ENCODE measurements at regions not wholly inside any gene's neighbourhood (a gene's known extent, or its start where the extent isn't known, plus 50 kb on each side); places are given as distances from the start of the nearest gene placed in this dataset.

DNA sequence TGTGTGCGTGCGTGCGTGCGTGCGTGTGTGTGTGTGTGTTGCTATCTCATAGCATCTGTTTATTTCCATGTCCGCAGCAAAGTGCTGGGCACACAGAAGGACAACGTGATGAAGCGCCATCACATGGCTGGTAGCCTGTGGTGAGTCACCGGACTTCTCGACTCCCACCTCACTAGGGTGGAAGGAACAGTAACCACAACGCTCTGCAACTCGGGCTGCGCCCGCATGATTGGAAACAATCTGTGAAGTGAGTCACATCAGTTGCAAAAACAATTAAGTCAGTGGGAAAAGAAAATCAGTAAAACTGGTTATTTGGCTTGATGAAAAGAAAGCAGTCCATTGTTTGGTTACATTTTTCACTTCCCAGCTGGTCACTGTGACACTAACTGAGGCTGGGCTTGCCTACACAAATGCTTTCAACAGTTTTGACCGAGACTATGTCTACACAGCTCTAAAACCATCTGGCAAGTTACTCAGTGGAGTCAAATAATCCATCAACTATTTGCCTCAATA lies 437.3 kb upstream of the CADM1 start:
- 91 to 93% methylated on average over 8 to 15 of the region's 15 CpGs for WGBS, 2 experiments (ENCODE audit: insufficient coverage in 1 of 2, insufficient read length in 1 of 2)
- no peak overlapping the region for H3K9ac ChIP-seq (ENCODE audit: extremely low read depth, low read length, poor library complexity, severe bottlenecking)

DNA sequence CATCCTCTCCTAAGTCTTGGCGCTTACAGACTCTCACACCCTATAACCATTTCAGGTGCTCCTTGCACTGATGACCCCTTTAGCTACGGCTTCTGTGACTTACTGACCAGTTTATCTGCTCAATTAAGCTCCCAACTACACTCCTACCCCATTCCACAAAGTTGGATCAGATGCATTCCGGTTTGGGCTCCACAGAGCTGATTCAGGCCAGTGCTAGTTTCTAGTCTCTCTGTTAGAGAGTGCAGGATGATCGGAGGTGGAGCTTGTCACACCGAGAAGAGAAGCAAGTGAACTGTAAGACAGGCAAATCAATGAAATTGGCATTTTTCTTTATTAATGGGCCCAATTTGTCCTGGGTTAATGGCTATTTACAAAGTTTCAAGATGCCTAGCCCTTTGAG lies 436.8 kb upstream of the CADM1 start:
- H3K9ac ChIP-seq (ENCODE audit: extremely low read depth, low read length, poor library complexity, severe bottlenecking) = no peak overlapping the region
- no peaks in the 10 kb centered on the region for H3K4me1 Mint-ChIP-seq
- H3K4me3 ChIP-seq (ENCODE audit: low read length) = no peak overlapping the region
- 89 to 100% methylated on average over 5 of the region's 5 CpGs for WGBS, 2 experiments (ENCODE audit: insufficient coverage in 1 of 2, insufficient read length in 1 of 2)
- H3K9me3 ChIP-seq (ENCODE audit: control insufficient read depth, low read length) = no peaks in the 10 kb centered on the region
- no peak for DNase-seq
- no peak overlapping the region for H3K4me3 Mint-ChIP-seq
- TF ChIP-seq, protein P1, sequence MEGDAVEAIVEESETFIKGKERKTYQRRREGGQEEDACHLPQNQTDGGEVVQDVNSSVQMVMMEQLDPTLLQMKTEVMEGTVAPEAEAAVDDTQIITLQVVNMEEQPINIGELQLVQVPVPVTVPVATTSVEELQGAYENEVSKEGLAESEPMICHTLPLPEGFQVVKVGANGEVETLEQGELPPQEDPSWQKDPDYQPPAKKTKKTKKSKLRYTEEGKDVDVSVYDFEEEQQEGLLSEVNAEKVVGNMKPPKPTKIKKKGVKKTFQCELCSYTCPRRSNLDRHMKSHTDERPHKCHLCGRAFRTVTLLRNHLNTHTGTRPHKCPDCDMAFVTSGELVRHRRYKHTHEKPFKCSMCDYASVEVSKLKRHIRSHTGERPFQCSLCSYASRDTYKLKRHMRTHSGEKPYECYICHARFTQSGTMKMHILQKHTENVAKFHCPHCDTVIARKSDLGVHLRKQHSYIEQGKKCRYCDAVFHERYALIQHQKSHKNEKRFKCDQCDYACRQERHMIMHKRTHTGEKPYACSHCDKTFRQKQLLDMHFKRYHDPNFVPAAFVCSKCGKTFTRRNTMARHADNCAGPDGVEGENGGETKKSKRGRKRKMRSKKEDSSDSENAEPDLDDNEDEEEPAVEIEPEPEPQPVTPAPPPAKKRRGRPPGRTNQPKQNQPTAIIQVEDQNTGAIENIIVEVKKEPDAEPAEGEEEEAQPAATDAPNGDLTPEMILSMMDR (conservative IDR thresholded peaks at IDR 0.05) = no peak
- H3K4me1 ChIP-seq (ENCODE audit: control insufficient read depth, insufficient read depth, low read length) = no peaks in the 10 kb centered on the region
- no peak overlapping the region for H3K27ac Mint-ChIP-seq
- H3K36me3 Mint-ChIP-seq (ENCODE audit: low read depth) = no peaks in the 10 kb centered on the region
- peaks cover 29% of the 10 kb centered on the region for H3K27me3 Mint-ChIP-seq (ENCODE audit: insufficient read depth)
- no peak overlapping the region for H3K27ac ChIP-seq (ENCODE audit: low read depth, low read length)
- no peaks in the 10 kb centered on the region for H3K36me3 ChIP-seq (ENCODE audit: control insufficient read depth, insufficient read depth, low read length)
- peaks cover 32% of the 10 kb centered on the region for H3K27me3 ChIP-seq (ENCODE audit: control insufficient read depth, insufficient read depth, low read length, poor library complexity, severe bottlenecking)
- no peaks in the 10 kb centered on the region for H3K9me3 Mint-ChIP-seq

More for the DNA sequence above, 437.3 kb upstream of the CADM1 start:
- H3K9me3 Mint-ChIP-seq = no peaks in the 10 kb centered on the region
- DNase-seq = no peak
- peaks cover 31% of the 10 kb centered on the region for H3K27me3 Mint-ChIP-seq (ENCODE audit: insufficient read depth)
- TF ChIP-seq, protein P1 (conservative IDR thresholded peaks at IDR 0.05) = no peak
- Histone ChIP-seq H3K27ac (ENCODE audit: low read depth, low read length) (no peak overlapping the region), H3K27me3 (ENCODE audit: control insufficient read depth, insufficient read depth, low read length, poor library complexity, severe bottlenecking) (peaks cover 32% of the 10 kb centered on the region), H3K4me3 (ENCODE audit: low read length) (no peak overlapping the region), H3K36me3 (ENCODE audit: control insufficient read depth, insufficient read depth, low read length) (no peaks in the 10 kb centered on the region), H3K4me1 (ENCODE audit: control insufficient read depth, insufficient read depth, low read length) (no peaks in the 10 kb centered on the region), H3K9me3 (ENCODE audit: control insufficient read depth, low read length) (no peaks in the 10 kb centered on the region)
- no peak overlapping the region for H3K27ac Mint-ChIP-seq
- H3K4me1 Mint-ChIP-seq = no peaks in the 10 kb centered on the region
- no peaks in the 10 kb centered on the region for H3K36me3 Mint-ChIP-seq (ENCODE audit: low read depth)
- H3K4me3 Mint-ChIP-seq = no peak overlapping the region

DNA sequence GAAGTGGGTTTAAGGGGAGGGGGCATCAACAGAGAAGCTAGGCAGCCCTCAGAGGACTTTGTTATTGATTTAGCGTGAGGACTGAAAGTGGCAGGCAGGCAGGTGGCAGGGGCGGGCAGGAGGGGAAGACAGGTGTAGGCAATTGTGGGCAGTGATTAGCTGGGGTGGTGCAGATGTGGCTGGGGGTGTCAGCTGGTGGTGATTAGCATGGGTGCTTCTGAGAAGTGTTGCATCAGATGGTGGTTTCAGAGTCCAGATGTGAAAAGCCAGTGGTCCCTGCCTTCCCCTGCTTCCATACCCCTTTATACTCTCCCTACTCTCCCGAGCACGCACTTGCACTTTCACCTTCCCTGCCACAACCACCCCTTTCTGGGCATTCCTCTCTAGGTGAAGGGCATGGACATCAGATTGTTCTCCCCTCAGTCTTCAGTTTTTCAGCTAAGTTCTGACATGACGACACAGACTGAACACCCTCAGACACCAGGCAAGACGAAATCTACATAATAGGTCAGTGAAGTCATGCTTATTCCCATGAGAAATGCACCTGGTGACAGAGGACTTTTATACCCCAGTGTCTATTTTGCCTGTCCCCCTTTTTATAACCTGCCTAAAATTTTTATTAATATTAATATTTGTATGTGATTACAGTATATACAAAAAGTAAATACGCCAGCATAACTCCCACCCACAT lies 435.7 kb upstream of the CADM1 start:
- TF ChIP-seq, protein P1 (conservative IDR thresholded peaks at IDR 0.05) = no peak
- 91 to 92% methylated on average over 4 to 7 of the region's 7 CpGs for WGBS, 2 experiments (ENCODE audit: insufficient coverage in 1 of 2, insufficient read length in 1 of 2)
- Histone ChIP-seq H3K9ac (ENCODE audit: extremely low read depth, low read length, poor library complexity, severe bottlenecking) (no peak overlapping the region), H3K9me3 (ENCODE audit: control insufficient read depth, low read length) (no peaks in the 10 kb centered on the region), H3K4me1 (ENCODE audit: control insufficient read depth, insufficient read depth, low read length) (no peaks in the 10 kb centered on the region), H3K4me3 (ENCODE audit: low read length) (no peak overlapping the region), H3K36me3 (ENCODE audit: control insufficient read depth, insufficient read depth, low read length) (no peaks in the 10 kb centered on the region), H3K27ac (ENCODE audit: low read depth, low read length) (no peak overlapping the region), H3K27me3 (ENCODE audit: control insufficient read depth, insufficient read depth, low read length, poor library complexity, severe bottlenecking) (peaks cover 26% of the 10 kb centered on the region)
- no peak overlapping the region for H3K4me3 Mint-ChIP-seq
- H3K4me1 Mint-ChIP-seq = no peaks in the 10 kb centered on the region
- no peak overlapping the region for H3K27ac Mint-ChIP-seq
- no peaks in the 10 kb centered on the region for H3K36me3 Mint-ChIP-seq (ENCODE audit: low read depth)
- peaks cover 29% of the 10 kb centered on the region for H3K27me3 Mint-ChIP-seq (ENCODE audit: insufficient read depth)
- no peak for DNase-seq
- no peaks in the 10 kb centered on the region for H3K9me3 Mint-ChIP-seq

All from endodermal cell (in vitro differentiated cells).